Right lobe of liver (tissue), 6 donors: ENCODE measurements at regions not wholly inside any gene's neighbourhood (a gene's known extent, or its start where the extent isn't known, plus 50 kb on each side); places are given as distances from the start of the nearest gene placed in this dataset.

Experiments
- ATAC-seq, 4 donors: fragments of 200-7000 bp; cut with Tn5 transposase; one replicate each; pipeline ENCODE4 v1.9.1; 2020; ENCODE audit warnings: mild to moderate bottlenecking in 4 of 4, moderate library complexity in 4 of 4
- DNase-seq, 3 donors: peaks; one replicate each; pipeline ENCODE4 v3.0.0-alpha.2; 2020
- H3K27ac ChIP-seq, 3 donors: fragments of 200-600 bp; one replicate each; pipeline ENCODE4 v1.8.0; 2022
- H3K27me3 ChIP-seq, 2 donors: fragments of 200-600 bp; one replicate each; pipeline ENCODE4 v1.8.0; 2022
- H3K36me3 ChIP-seq, 4 donors: fragments of 200-600 bp; sonication (generic) in 1 of 4; one replicate each; pipeline versions ENCODE4 v1.5.1 to v1.8.0; 2017 to 2022; ENCODE audit warnings: control low read depth in 1 of 4
- H3K4me1 ChIP-seq, 4 donors: fragments of 200-600 bp; sonication (generic) in 1 of 4; one replicate each; pipeline versions ENCODE4 v1.5.1 to v1.8.0; 2017 to 2022; ENCODE audit warnings: control low read depth in 1 of 4
- H3K4me3 ChIP-seq, 3 donors: fragments of 200-600 bp; one replicate each; pipeline ENCODE4 v1.8.0; 2022
- H3K9me3 ChIP-seq, 4 donors: fragments of 200-600 bp; sonication (generic) in 1 of 4; one replicate each; pipeline versions ENCODE4 v1.5.1 to v1.8.0; 2017 to 2022; ENCODE audit warnings: control low read depth in 1 of 4
- CTCF ChIP-seq, 4 donors: fragments of 200-600 bp in 3 of 4; fragments of 450-650 bp in 1 of 4; IDR thresholded peaks; one replicate each; pipeline versions ENCODE4 v1.5.1 to v1.8.0; 2016 to 2022; ENCODE audit warnings: antibody characterized with exemption in 4 of 4, mild to moderate bottlenecking in 2 of 4
- POLR2A ChIP-seq: fragments of 450-650 bp; IDR thresholded peaks from one replicate; pipeline ENCODE4 v1.6.1; 2017; ENCODE audit warnings: antibody characterized with exemption, mild to moderate bottlenecking
- WGBS: methylation state at CpG from one replicate; pipeline ENCODE4 v1.1.6; 2018; ENCODE audit warnings: low coverage, low lambda C conversion rate; ENCODE audit not compliant: insufficient coverage; ENCODE audit errors: missing lambda C conversion rate; 5-methylcytosine and 5-hydroxymethylcytosine counted together
- intact Hi-C, 2 donors: fragments of 100-400 bp; cut with DNase I; formaldehyde crosslinking; loops; one replicate each; pipeline versions ENCODE4 v1.11.2 to v1.14.1; 2022
- donor health status: DM: no; HTN: yes; CAD: no.
- donor health status: DM: no; HTN: no; CAD: no.
- donor health status: DM: no; HTN: no; CAD: no.
- donor health status: DM: no; HTN: yes; CAD: no.
- donor health status: DM: no; HTN: yes; CAD: no.

- H3K4me3 ChIP-seq, result no peak overlapping the region
- H3K9me3 ChIP-seq, result no peaks in the 10 kb centered on the region
- DNase-seq (no peak), ATAC-seq (no peak)
- H3K27me3 ChIP-seq, result no peaks in the 10 kb centered on the region
- intact Hi-C loops, result no loop called here
- H3K36me3 ChIP-seq, result no peaks in the 10 kb centered on the region
- no peak overlapping the region for H3K27ac ChIP-seq
- TF ChIP-seq POLR2A (no peak), CTCF (IDR thresholded peaks at IDR 0.05) (no peak)
- WGBS, result 68% methylated on average over 7 of the region's 8 CpGs
- no peaks in the 10 kb centered on the region for H3K4me1 ChIP-seq
These were observed 622.5 kb downstream of the GALR1 start for GRCh38 chr18:77872166-77872565.

- WGBS, result 49% methylated on average over 10 of the region's 16 CpGs
- intact Hi-C loops, result no loop called here
- H3K9me3 ChIP-seq, result no peaks in the 10 kb centered on the region
- no peak for TF ChIP-seq POLR2A
- no peak for TF ChIP-seq CTCF (IDR thresholded peaks at IDR 0.05)
- no peak overlapping the region for H3K4me3 ChIP-seq
- DNase-seq (no peak), ATAC-seq (no peak)
- H3K27ac ChIP-seq, result no peak overlapping the region
- no peaks in the 10 kb centered on the region for H3K27me3 ChIP-seq
- no peaks in the 10 kb centered on the region for H3K36me3 ChIP-seq
- no peaks in the 10 kb centered on the region for H3K4me1 ChIP-seq
These were observed 626.7 kb downstream of the GALR1 start for GRCh38 chr18:77876319-77876865.

- no peak overlapping the region for H3K4me3 ChIP-seq
- intact Hi-C loops, result no loop called here
- H3K4me1 ChIP-seq, result no peaks in the 10 kb centered on the region
- WGBS, result 87% methylated on average over 4 of the region's 16 CpGs
- H3K27me3 ChIP-seq, result no peaks in the 10 kb centered on the region
- no peaks in the 10 kb centered on the region for H3K36me3 ChIP-seq
- TF ChIP-seq CTCF (IDR thresholded peaks at IDR 0.05), result no peak
- TF ChIP-seq POLR2A, result no peak
- ATAC-seq (no peak), DNase-seq (no peak)
- H3K9me3 ChIP-seq, result no peaks in the 10 kb centered on the region
- no peak overlapping the region for H3K27ac ChIP-seq
These were observed 630.2 kb downstream of the GALR1 start for GRCh38 chr18:77879829-77880228.

- H3K4me3 ChIP-seq, result no peak overlapping the region
- WGBS, result 51% methylated on average over 5 of the region's 5 CpGs
- DNase-seq (no peak), ATAC-seq (no peak)
- H3K36me3 ChIP-seq, result no peaks in the 10 kb centered on the region
- no peaks in the 10 kb centered on the region for H3K9me3 ChIP-seq
- no peaks in the 10 kb centered on the region for H3K27me3 ChIP-seq
- H3K4me1 ChIP-seq, result no peaks in the 10 kb centered on the region
- no peak for TF ChIP-seq CTCF (IDR thresholded peaks at IDR 0.05)
- TF ChIP-seq POLR2A, result no peak
- no peak overlapping the region for H3K27ac ChIP-seq
- intact Hi-C loops, result no loop called here
These were observed 634.8 kb downstream of the GALR1 start for GRCh38 chr18:77884454-77884853.

- Histone ChIP-seq H3K36me3 (no peaks in the 10 kb centered on the region), H3K27ac (no peak overlapping the region), H3K4me1 (no peaks in the 10 kb centered on the region), H3K27me3 (no peaks in the 10 kb centered on the region), H3K4me3 (no peak overlapping the region), H3K9me3 (no peaks in the 10 kb centered on the region)
- DNase-seq, result no peak
- no peak for ATAC-seq
- TF ChIP-seq POLR2A (no peak), CTCF (IDR thresholded peaks at IDR 0.05) (no peak)
- intact Hi-C loops, result no loop called here
- 32% methylated on average over 6 of the region's 6 CpGs for WGBS
These were observed 644.4 kb downstream of the GALR1 start for GRCh38 chr18:77894060-77894459.
